CD14-positive monocyte (primary cell): ENCODE measurements at regions not wholly inside any gene's neighbourhood (a gene's known extent, or its start where the extent isn't known, plus 50 kb on each side); places are given as distances from the start of the nearest gene placed in this dataset.

ENCODE experiments used
- DNase-seq, 3 donors: peaks; one replicate each; pipeline ENCODE4 v3.0.0-alpha.2; 2011 to 2022
- H2AFZ ChIP-seq: 2 replicates; pipeline ENCODE4 v1.6.0; 2012; ENCODE audit warnings: mild to moderate bottlenecking, low read depth, low read length, inconsistent platforms; ENCODE audit not compliant: insufficient read depth, poor library complexity, severe bottlenecking
- H3K27ac ChIP-seq, 2 donors: 1 replicate in 1 of 2; 2 replicates in 1 of 2; pipeline ENCODE4 v1.5.1; 2012 to 2013; ENCODE audit warnings: low read length in 2 of 2, control low read depth in 1 of 2, inconsistent platforms in 1 of 2, low read depth in 1 of 2, mild to moderate bottlenecking in 1 of 2
- H3K27me3 ChIP-seq, 2 donors: one replicate each; pipeline versions ENCODE4 v1.6.0 to v1.6.1; 2011 to 2013; ENCODE audit warnings: low read length in 2 of 2; ENCODE audit not compliant: control insufficient read depth in 2 of 2, insufficient read depth in 2 of 2
- H3K36me3 ChIP-seq, 2 donors: replicated peaks in 1 of 2; 1 replicate in 1 of 2; 2 replicates in 1 of 2; pipeline versions ENCODE4 v1.5.1 to v1.6.1; 2012 to 2013; ENCODE audit warnings: low read length in 2 of 2, control low read depth in 1 of 2, inconsistent platforms in 1 of 2, mild to moderate bottlenecking in 1 of 2; ENCODE audit not compliant: insufficient read depth in 2 of 2, control insufficient read depth in 1 of 2
- H3K4me1 ChIP-seq, 2 donors: 1 replicate in 1 of 2; 2 replicates in 1 of 2; pipeline versions ENCODE4 v1.5.1 to v1.6.1; 2012 to 2013; ENCODE audit warnings: low read length in 2 of 2, control low read depth in 1 of 2, inconsistent platforms in 1 of 2, mild to moderate bottlenecking in 1 of 2, moderate library complexity in 1 of 2; ENCODE audit not compliant: insufficient read depth in 2 of 2, control insufficient read depth in 1 of 2
- H3K4me2 ChIP-seq: replicated peaks from 2 replicates; pipeline ENCODE3; 2012; ENCODE audit warnings: low read length, moderate library complexity, mild to moderate bottlenecking; ENCODE audit not compliant: poor library complexity, severe bottlenecking; ENCODE audit errors: extremely low read depth
- H3K4me3 ChIP-seq, 3 experiments: fragments of 200-600 bp in 1 of 3; sonication (generic) in 1 of 3; replicated peaks in 1 of 3; 1 replicate in 2 of 3; 2 replicates in 1 of 3; pipeline ENCODE4 v1.5.1; 2011 to 2013; ENCODE audit warnings: low read length in 3 of 3, mild to moderate bottlenecking in 3 of 3, control low read depth in 2 of 3, low read depth in 2 of 3, inconsistent platforms in 1 of 3, moderate library complexity in 1 of 3
- H3K79me2 ChIP-seq: 2 replicates; pipeline ENCODE4 v1.6.0; 2012; ENCODE audit warnings: mild to moderate bottlenecking, control low read depth, inconsistent platforms, low read length, moderate library complexity; ENCODE audit not compliant: insufficient read depth
- H3K9ac ChIP-seq: 2 replicates; pipeline ENCODE4 v1.6.0; 2017; ENCODE audit warnings: low read length, mild to moderate bottlenecking; ENCODE audit not compliant: insufficient read depth, poor library complexity, severe bottlenecking
- H3K9me3 ChIP-seq, 2 donors: replicated peaks in 1 of 2; 1 replicate in 1 of 2; 2 replicates in 1 of 2; pipeline versions ENCODE4 v1.5.1 to v1.6.1; 2012 to 2013; ENCODE audit warnings: low read length in 2 of 2, control low read depth in 1 of 2; ENCODE audit not compliant: control insufficient read depth in 1 of 2, insufficient read depth in 1 of 2
- H4K20me1 ChIP-seq: 2 replicates; pipeline ENCODE4 v1.6.0; 2012; ENCODE audit warnings: mild to moderate bottlenecking, low read length, control low read depth, moderate library complexity; ENCODE audit not compliant: insufficient read depth
- H3K27ac Mint-ChIP-seq, 7 donors: one replicate each; pipeline ENCODE4 v1.8.0; 2020; ENCODE audit warnings: mild to moderate bottlenecking in 7 of 7, mixed read lengths in 7 of 7, moderate library complexity in 6 of 7, inconsistent platforms in 2 of 7
- H3K27me3 Mint-ChIP-seq, 3 donors: one replicate each; pipeline ENCODE4 v1.8.0; 2021 to 2022; ENCODE audit warnings: low read depth in 3 of 3, mild to moderate bottlenecking in 3 of 3, mixed read lengths in 3 of 3, moderate library complexity in 3 of 3, inconsistent platforms in 1 of 3
- H3K36me3 Mint-ChIP-seq, 2 donors: one replicate each; pipeline ENCODE4 v1.8.0; 2020; ENCODE audit warnings: mixed read lengths in 2 of 2, inconsistent platforms in 1 of 2, mild to moderate bottlenecking in 1 of 2
- H3K4me1 Mint-ChIP-seq: one replicate; pipeline ENCODE4 v1.8.0; 2020; ENCODE audit warnings: mild to moderate bottlenecking, mixed read lengths
- H3K4me3 Mint-ChIP-seq, 2 donors: one replicate each; pipeline ENCODE4 v1.8.0; 2020; ENCODE audit warnings: mild to moderate bottlenecking in 2 of 2, mixed read lengths in 2 of 2, moderate library complexity in 1 of 2
- H3K9me3 Mint-ChIP-seq, 7 donors: one replicate each; pipeline ENCODE4 v1.8.0; 2020 to 2022; ENCODE audit warnings: mixed read lengths in 7 of 7, mild to moderate bottlenecking in 6 of 7, moderate library complexity in 6 of 7, inconsistent platforms in 2 of 7
- WGBS: methylation state at CpG from one replicate; pipeline ENCODE4 v1.1.5; 2013; ENCODE audit warnings: missing lambda C conversion rate; ENCODE audit not compliant: insufficient coverage; 5-methylcytosine and 5-hydroxymethylcytosine counted together
- intact Hi-C, 2 donors: fragments of 100-400 bp; cut with micrococcal nuclease; formaldehyde crosslinking; loops; one replicate each; pipeline versions ENCODE4 v1.15.0 to v1.15.1; 2023
- TF ChIP-seq, protein P1 (sequence below): fragments of 200-600 bp; IDR thresholded peaks from one replicate; pipeline ENCODE4 v1.8.0; 2022; ENCODE audit warnings: antibody characterized with exemption, mild to moderate bottlenecking

- Mint-ChIP-seq H3K9me3 (peaks cover 0 to 2% (median 0%) of the 10 kb centered on the region in 7 donors), H3K4me1 (peaks cover 2% of the 10 kb centered on the region), H3K4me3 (no peak overlapping the region), H3K27ac (no peak overlapping the region), H3K27me3 (peaks cover 0 to 1% (median 0%) of the 10 kb centered on the region in 3 donors), H3K36me3 (no peaks in the 10 kb centered on the region)
- Histone ChIP-seq H3K79me2 (no peaks in the 10 kb centered on the region), H3K4me2 (no peak overlapping the region), H3K27ac (no peak overlapping the region), H3K9me3 (no peaks in the 10 kb centered on the region), H3K9ac (no peak overlapping the region), H3K27me3 (no peaks in the 10 kb centered on the region), H4K20me1 (no peaks in the 10 kb centered on the region), H3K36me3 (no peaks in the 10 kb centered on the region), H3K4me3 (no peak overlapping the region), H3K4me1 (no peaks in the 10 kb centered on the region), H2AFZ (no peak overlapping the region)
- 100% methylated on average over 1 of the region's 2 CpGs for WGBS
- intact Hi-C loops = no loop called here
- TF ChIP-seq, protein P1, sequence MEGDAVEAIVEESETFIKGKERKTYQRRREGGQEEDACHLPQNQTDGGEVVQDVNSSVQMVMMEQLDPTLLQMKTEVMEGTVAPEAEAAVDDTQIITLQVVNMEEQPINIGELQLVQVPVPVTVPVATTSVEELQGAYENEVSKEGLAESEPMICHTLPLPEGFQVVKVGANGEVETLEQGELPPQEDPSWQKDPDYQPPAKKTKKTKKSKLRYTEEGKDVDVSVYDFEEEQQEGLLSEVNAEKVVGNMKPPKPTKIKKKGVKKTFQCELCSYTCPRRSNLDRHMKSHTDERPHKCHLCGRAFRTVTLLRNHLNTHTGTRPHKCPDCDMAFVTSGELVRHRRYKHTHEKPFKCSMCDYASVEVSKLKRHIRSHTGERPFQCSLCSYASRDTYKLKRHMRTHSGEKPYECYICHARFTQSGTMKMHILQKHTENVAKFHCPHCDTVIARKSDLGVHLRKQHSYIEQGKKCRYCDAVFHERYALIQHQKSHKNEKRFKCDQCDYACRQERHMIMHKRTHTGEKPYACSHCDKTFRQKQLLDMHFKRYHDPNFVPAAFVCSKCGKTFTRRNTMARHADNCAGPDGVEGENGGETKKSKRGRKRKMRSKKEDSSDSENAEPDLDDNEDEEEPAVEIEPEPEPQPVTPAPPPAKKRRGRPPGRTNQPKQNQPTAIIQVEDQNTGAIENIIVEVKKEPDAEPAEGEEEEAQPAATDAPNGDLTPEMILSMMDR = no peak
- DNase-seq = no peak
Measured at GRCh38 chr20:11792568-11792953, 125.1 kb upstream of the BTBD3 start.

- Mint-ChIP-seq H3K27ac (no peak overlapping the region), H3K9me3 (peaks cover 0 to 3% (median 0%) of the 10 kb centered on the region in 7 donors), H3K4me3 (no peak overlapping the region), H3K27me3 (peaks cover 0 to 1% (median 0%) of the 10 kb centered on the region in 3 donors), H3K4me1 (peaks cover 2% of the 10 kb centered on the region), H3K36me3 (no peaks in the 10 kb centered on the region)
- Histone ChIP-seq H3K27ac (no peak overlapping the region), H3K4me2 (no peak overlapping the region), H3K27me3 (no peaks in the 10 kb centered on the region), H3K9ac (no peak overlapping the region), H3K4me3 (no peak overlapping the region), H2AFZ (no peak overlapping the region), H4K20me1 (no peaks in the 10 kb centered on the region), H3K4me1 (no peaks in the 10 kb centered on the region), H3K36me3 (no peaks in the 10 kb centered on the region), H3K79me2 (no peaks in the 10 kb centered on the region), H3K9me3 (no peaks in the 10 kb centered on the region)
- DNase-seq = no peak
- TF ChIP-seq, protein P1 = no peak
- intact Hi-C loops = no loop called here
- 81% methylated on average over 2 of the region's 3 CpGs for WGBS
Measured at GRCh38 chr20:11794525-11794924, 123.2 kb upstream of the BTBD3 start.
